Panc1 (cell line): ENCODE measurements at regions not wholly inside any gene's neighbourhood (a gene's known extent, or its start where the extent isn't known, plus 50 kb on each side); places are given as distances from the start of the nearest gene placed in this dataset.
"Not testable (repeated sequence)": the region's sequence is repeated elsewhere in the genome, so short reads cannot be mapped to it uniquely, and the experiment has no call there.

Source experiments
- CTCF ChIP-seq: fragments of 450-650 bp; IDR thresholded peaks from 2 replicates; pipeline ENCODE4 v1.5.1; 2017; ENCODE audit warnings: mild to moderate bottlenecking
- SIN3A ChIP-seq: IDR thresholded peaks from 2 replicates; pipeline ENCODE4 v1.6.1; 2012; ENCODE audit warnings: low read depth, mild to moderate bottlenecking, low read length, moderate library complexity, borderline replicate concordance; ENCODE audit not compliant: insufficient read depth
- TF ChIP-seq, protein P1 (sequence below), 2 experiments: IDR thresholded peaks; 2 replicates each; pipeline ENCODE4 v1.6.1; 2011 to 2012; ENCODE audit warnings: low read depth in 2 of 2, control low read depth in 1 of 2, low read length in 1 of 2, mild to moderate bottlenecking in 1 of 2, moderate library complexity in 1 of 2; ENCODE audit not compliant: insufficient read depth in 1 of 2

DNA sequence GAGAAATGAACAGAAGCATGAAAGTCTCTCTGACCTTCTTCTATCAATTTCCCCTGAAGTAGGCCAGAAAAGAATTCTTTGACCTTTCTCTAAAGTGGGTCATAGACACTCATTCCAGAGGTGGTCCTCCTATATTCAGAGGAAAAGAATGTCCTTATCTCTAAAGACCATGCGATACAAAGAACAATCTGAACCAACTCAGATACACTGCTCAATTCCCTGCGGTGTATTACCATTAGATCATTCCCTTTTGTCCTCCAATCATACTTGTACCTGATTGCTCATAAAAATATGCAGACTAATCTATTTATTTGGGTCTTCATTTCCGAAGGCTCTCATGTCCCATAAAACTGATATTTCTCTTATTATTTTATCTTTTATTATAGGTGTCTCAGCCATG is 652.4 kb upstream of the CHD1 start:
- TF ChIP-seq CTCF, SIN3A: not testable (repeated sequence)
- TF ChIP-seq, protein P1, sequence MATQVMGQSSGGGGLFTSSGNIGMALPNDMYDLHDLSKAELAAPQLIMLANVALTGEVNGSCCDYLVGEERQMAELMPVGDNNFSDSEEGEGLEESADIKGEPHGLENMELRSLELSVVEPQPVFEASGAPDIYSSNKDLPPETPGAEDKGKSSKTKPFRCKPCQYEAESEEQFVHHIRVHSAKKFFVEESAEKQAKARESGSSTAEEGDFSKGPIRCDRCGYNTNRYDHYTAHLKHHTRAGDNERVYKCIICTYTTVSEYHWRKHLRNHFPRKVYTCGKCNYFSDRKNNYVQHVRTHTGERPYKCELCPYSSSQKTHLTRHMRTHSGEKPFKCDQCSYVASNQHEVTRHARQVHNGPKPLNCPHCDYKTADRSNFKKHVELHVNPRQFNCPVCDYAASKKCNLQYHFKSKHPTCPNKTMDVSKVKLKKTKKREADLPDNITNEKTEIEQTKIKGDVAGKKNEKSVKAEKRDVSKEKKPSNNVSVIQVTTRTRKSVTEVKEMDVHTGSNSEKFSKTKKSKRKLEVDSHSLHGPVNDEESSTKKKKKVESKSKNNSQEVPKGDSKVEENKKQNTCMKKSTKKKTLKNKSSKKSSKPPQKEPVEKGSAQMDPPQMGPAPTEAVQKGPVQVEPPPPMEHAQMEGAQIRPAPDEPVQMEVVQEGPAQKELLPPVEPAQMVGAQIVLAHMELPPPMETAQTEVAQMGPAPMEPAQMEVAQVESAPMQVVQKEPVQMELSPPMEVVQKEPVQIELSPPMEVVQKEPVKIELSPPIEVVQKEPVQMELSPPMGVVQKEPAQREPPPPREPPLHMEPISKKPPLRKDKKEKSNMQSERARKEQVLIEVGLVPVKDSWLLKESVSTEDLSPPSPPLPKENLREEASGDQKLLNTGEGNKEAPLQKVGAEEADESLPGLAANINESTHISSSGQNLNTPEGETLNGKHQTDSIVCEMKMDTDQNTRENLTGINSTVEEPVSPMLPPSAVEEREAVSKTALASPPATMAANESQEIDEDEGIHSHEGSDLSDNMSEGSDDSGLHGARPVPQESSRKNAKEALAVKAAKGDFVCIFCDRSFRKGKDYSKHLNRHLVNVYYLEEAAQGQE (IDR thresholded peaks at IDR 0.05; ENCODE audit: insufficient read depth in 1 of 2, low read depth in 2 of 2, low read length in 1 of 2) = not testable (repeated sequence)
